ENCODE measurements at regions not wholly inside any gene's neighbourhood (a gene's known extent, or its start where the extent isn't known, plus 50 kb on each side); places are given as distances from the start of the nearest gene placed in this dataset.

DNA sequence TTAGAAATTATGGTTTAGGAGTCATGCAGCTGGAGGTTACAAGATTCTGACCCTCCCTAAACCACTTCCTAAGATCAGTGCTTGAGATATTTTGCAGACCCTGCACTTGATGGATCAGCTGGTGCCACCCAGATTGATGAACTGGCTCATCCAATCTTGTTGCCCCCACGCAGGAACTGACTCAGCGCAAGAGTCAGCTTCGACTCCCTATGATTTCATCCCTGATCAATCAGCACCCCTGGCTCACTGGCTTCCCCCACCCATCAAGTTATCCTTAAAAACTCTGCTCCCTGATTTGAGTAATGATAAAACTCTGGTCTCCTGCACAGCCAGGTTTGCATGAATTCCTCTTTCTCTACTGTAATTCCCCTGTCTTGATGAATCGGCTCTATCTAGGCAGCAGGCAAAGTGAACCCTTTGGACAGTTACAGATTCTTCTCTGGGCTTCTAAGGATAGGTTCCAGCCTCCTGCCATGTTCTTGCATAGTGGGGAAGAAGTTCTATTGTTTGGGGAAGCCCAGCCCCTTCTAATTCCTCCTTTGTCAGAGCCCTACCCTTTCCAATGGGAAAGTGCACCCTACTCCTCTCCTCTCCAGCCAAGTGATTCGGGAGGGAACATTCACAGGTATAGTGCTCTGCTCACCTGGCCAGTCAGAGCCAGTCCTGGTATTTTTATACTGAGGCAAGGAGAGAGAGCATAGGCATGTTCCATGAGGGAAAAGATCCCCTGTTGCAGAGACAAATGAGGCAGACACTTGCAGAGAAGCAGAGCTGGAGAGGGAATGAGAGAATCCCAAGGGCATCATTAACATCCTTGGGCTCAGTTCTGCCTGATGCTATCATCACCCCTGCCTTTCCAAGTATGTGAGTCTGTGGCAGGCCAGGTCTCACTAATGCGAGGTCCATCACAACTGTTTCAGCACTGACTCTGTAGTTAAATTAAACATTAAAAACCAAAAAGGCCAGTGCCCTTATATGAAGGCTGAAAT is 224.4 kb upstream of the GALNT17 start:
- DNase-seq, result no peak

DNA sequence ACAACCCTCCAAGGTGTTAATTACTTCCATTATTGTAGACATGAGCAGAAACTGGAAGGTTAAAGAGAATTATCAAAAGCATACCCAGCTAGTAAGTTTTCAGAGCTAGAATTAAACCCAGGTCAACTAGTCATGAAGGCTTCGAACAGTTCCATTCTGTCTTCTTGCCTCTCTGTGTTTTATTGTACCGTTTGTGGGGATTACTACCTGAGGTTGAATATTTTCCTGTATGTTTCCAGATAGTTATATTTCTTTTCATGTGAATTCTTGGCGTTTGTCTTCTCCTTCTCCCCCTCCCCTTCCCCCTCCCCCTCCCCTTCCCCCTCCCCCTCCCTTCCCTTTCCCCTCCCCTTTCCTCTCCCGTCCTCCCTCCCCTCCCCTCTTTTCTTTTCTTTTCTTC is 218.0 kb upstream of the GALNT17 start:
- DNase-seq, result no peak

GRCh38 chr7:70915067-70915466 is 216.9 kb upstream of the GALNT17 start:
- no peak for DNase-seq

DNA sequence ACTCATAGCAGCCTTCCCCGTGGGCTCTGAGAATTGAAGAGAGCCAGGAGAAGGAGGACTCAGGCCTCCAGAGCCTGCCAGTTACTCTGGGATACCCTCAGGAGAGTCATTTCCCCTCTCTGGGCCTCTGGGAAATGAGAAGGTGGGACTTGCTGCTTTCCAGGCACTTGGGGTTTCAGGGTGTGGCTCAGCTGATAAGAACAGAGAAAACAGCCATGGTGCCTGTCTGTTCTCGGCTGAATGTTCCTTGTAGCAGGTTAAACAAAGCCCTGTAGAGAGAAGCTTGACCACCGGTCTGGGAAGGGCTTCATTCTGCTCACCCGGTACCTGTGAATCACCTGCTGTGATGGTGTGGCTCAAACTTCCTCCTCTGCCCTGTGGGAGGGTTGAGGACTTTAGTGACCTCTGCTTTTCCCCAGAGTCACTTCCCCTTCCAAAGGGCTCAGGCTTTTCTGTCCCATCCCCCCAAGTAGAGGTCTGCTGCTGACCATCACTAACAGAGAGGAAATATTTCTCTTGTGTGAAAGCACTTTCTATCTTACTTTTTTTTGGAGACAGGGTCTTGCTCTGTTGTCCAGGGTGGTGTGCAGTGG is 212.4 kb upstream of the GALNT17 start:
- no peak for DNase-seq

DNA sequence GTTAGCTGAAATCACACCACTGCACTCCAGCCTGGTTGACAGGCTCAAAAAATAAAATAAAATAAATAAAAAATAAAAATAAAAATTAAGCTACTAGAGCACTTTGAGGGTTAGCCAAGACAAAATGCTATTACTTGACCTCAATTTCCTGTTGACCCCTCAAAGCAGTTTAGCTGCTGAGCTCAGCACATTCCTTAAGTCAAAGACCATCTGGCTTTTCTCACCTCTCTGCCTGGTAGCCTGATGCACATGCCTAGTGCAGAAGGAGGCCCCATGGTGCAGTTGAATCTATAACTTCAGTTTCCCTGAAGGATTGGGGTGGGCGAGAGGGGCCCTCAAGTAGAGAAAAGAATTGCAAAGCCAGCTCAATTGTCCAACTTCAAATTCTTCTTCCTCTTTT is 211.1 kb upstream of the GALNT17 start:
- no peak for DNase-seq

GRCh38 chr7:70923181-70923845 is 208.6 kb upstream of the GALNT17 start:
- DNase-seq, result no peak

DNA sequence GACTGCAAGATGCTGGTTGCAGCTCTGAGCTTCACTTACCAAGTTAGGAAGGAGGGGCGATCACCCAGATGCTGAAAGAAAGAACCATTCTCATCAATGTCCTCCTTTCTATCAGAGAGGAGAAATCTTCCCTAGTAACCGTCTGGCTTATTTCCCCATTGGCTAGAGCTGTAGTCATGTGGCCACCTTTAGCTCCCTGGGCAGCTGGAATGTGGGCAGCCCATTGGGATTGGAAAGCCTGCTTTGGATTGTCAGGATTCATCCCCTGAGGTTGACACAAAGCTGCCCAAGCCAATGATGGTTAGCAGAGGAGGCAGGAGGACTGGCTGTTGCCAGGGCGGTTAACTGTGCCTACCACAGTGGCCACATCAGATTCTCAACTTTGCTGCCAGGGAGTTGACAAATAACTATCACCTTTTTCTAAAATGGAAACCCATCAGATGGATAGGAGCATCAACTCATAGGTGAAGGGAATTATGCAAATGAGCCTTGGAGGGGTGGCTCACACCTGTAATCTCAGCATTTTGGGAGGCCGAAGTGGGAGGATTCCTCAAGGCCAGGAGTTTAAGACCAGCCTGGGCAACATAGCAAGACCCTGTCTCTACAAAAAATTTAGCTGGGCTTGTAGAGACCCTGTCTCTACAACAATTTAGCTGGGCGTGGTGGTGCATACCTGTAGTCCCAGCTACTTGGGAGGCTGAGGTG is 206.4 kb upstream of the GALNT17 start:
- no peak for DNase-seq

DNA sequence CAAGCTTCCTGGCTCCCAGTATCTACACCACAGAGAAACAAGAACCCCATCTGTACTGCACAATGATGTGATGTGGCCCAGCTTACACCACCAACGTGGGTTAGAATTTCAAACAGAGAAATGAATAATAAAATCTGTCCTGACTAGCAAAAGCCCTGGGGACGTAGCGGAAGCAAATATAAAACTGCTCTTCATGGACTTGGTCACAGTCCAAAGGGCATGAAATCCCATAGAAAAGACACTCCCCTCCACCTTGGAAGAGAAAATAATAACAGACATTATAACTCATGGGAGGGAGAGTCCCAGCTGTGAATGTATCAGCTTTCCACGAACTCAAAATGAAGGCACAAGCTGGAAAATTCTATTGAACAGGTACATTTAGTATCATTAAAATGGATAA is 205.3 kb upstream of the GALNT17 start:
- no peak for DNase-seq

DNA sequence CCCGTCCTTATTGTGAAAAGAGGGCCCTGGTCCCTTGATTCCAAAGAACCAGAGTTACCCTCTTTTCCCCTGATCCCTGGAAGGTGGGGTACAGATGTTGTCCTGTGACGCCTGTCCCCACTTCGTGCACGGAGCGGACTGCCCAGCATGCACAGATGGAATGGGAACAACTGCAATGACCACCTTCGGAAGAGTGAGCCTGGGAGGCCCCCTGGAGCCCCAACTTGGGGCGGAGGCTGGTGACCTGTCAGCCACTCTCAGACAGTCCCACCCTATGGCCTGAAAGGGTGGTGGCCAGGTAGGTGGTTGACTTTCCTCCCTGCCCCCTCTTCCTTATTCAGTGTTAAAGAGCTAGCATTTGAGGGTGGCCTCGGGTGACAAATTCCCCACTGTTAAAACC is 196.6 kb upstream of the GALNT17 start:
- DNase-seq, result no peak

- no peak for DNase-seq
These were observed 196.1 kb upstream of the GALNT17 start for GRCh38 chr7:70935854-70936253.

DNA sequence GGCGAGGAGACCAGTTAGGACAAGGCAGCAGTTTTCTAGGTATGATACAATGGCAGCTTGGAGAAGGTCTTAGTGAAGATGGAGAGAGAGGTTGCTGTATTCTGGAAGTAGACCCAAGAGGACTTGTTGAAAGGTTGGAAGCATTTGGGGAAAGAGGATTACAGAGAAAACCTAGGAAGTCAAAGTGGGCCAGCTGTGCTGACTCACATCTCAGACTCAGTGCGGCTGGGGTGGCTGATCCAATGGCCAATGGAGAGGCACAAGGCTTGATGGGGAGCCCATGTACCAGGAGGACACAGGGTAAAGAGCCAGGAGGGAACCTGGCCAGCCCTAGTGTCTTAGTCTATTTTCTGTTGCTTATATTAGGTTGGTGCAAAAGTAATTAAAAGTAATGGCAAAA is 194.5 kb upstream of the GALNT17 start:
- no peak for DNase-seq

GRCh38 chr7:70940597-70940996 is 191.3 kb upstream of the GALNT17 start:
- DNase-seq, result no peak

- no peak for DNase-seq
These were observed 189.2 kb upstream of the GALNT17 start for GRCh38 chr7:70942791-70943190.

DNA sequence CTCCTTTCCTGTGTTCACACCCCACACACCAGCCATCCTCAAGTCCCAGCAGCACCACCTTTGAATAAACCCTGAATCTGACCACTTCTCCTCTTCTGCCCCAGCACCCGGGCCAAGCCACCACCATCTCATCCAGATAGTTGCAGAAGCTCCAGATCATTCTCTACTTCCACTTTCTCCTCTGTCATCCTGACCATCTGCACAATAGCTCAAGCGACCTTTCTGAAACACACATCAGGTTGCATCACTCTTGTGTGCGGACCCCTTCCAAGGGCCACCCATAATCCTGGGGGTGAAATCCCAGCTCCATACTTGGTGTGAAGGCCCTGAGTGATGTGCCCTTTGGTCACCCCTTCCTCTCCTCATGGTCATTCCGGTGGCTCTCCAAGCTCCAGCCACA is 187.4 kb upstream of the GALNT17 start:
- no peak for DNase-seq

GRCh38 chr7:70947181-70947580 is 184.8 kb upstream of the GALNT17 start:
- DNase-seq, result no peak

GRCh38 chr7:70949862-70950261 is 182.1 kb upstream of the GALNT17 start:
- DNase-seq, result no peak

- no peak for DNase-seq
These were observed 180.5 kb upstream of the GALNT17 start for GRCh38 chr7:70951271-70951962.

- no peak for DNase-seq
These were observed 179.6 kb upstream of the GALNT17 start for GRCh38 chr7:70952311-70952710.

- DNase-seq, result no peak
These were observed 178.6 kb upstream of the GALNT17 start for GRCh38 chr7:70953331-70953741.

DNA sequence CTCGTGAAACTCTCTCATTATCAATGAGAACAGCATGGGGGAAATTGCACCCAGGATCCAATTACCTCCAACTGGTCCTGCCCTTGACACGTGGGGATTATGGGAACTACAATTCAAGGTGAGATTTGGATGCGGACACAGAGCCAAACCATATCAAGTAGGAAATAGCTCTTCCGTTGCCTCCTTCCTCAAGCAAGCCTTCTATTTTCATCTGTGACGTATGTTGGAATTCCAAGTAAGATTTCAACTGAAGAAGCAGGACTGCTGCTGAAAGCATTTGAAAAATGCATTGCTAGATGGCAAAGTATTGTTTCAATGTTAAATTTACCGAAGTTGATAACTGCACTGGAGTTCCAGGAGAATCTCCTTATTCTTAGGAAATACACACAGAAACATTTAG is 178.1 kb upstream of the GALNT17 start:
- no peak for DNase-seq

DNA sequence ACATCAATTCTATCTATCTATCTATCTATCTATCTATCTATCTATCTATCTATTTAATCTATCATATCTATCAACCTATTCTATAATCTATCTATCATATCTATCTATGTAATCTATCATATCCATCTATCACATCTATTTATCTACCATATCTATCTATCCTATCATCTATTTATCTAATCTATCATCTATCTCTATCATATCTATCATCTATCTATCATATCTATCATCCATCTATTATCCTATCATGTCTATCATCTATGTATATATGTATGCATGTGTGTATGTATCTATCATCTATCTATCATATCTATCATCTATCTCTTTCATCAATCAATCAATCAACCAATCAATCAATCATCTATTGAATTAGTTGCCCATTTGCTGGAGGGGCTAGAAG is 159.3 kb upstream of the GALNT17 start:
- no peak for DNase-seq

DNA sequence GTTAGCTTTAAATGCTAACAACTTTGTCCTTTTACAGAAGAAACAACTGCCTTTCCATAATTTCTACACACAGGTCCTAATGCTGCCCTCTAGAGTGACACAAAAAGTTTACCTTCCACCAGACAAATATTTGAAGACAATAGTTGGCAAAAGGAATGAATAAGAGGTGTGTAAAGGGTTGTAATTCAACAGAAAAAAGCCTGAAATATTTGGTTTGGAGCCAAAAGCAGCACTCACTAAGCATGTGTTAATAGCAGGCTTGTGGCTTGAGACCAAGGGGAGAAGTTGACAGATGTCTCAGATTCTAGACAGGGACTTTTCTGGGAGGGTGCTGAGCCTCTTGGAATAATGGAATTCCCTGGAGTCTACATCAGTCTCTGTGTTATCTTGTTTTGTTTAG is 156.2 kb upstream of the GALNT17 start:
- DNase-seq, result no peak

DNA sequence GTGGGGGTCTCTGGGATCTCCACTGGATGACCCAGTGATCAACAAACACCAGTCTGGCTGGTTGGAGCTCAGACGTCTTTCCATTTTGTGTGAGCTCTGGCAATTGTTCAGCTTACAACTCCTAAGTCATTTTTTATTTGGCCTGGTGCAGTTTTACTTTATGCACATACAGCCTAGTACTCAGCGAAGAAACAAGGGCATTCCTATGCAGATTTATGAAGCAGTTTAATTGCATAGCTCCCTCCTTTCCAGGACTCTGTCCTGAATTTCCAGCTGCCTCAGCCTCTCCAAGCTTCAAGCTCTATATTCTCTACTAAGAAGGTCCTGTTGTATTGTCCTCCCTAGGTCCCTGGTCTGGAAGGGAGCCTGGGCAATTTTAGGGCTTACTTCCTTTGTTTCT is 145.6 kb upstream of the GALNT17 start:
- no peak for DNase-seq
